Sigmoid colon (tissue), 6 donors: ENCODE measurements at regions not wholly inside any gene's neighbourhood (a gene's known extent, or its start where the extent isn't known, plus 50 kb on each side); places are given as distances from the start of the nearest gene placed in this dataset.

ENCODE experiments used
- DNase-seq: peaks from one replicate; pipeline ENCODE4 v3.0.0-alpha.2; 2019
- H3K27ac ChIP-seq, 4 donors: fragments of 200-600 bp; sonication (generic); one replicate each; pipeline ENCODE4 v1.5.1; 2016 to 2019; ENCODE audit warnings: mild to moderate bottlenecking in 1 of 4
- H3K27me3 ChIP-seq, 3 donors: fragments of 200-600 bp; sonication (generic); one replicate each; pipeline ENCODE4 v1.5.1; 2019; ENCODE audit warnings: mild to moderate bottlenecking in 1 of 3
- H3K36me3 ChIP-seq, 4 donors: fragments of 200-600 bp; sonication (generic); one replicate each; pipeline ENCODE4 v1.5.1; 2016 to 2019
- H3K4me1 ChIP-seq, 4 donors: fragments of 200-600 bp; sonication (generic); one replicate each; pipeline ENCODE4 v1.5.1; 2017 to 2019
- H3K4me3 ChIP-seq, 4 donors: fragments of 200-600 bp; sonication (generic); one replicate each; pipeline ENCODE4 v1.5.1; 2017 to 2019; ENCODE audit warnings: mild to moderate bottlenecking in 2 of 4, moderate library complexity in 1 of 4
- H3K9me3 ChIP-seq, 4 donors: fragments of 200-600 bp in 3 of 4; sonication (generic) in 3 of 4; one replicate each; pipeline versions ENCODE4 v1.5.1 to v1.6.1; 2013 to 2019
- EP300 ChIP-seq, 4 donors: sonication (generic); formaldehyde crosslinking; IDR thresholded peaks; one replicate each; pipeline ENCODE4 v1.6.1; 2017; ENCODE audit warnings: antibody characterized with exemption in 4 of 4
- POLR2A ChIP-seq, 2 donors: fragments of 450-650 bp; IDR thresholded peaks; one replicate each; pipeline ENCODE4 v1.6.1; 2016; ENCODE audit warnings: antibody characterized with exemption in 2 of 2, mild to moderate bottlenecking in 2 of 2, moderate library complexity in 2 of 2
- POLR2AphosphoS5 ChIP-seq, 4 donors: sonication (generic); formaldehyde crosslinking; IDR thresholded peaks; one replicate each; pipeline ENCODE4 v1.6.1; 2017; ENCODE audit warnings: antibody characterized with exemption in 4 of 4
- WGBS, 2 donors: extraction: QIAGEN DNeasy Blood & Tissue Kit; methylation state at CpG; one replicate each; pipeline ENCODE4 v1.1.7; 2013; 5-methylcytosine and 5-hydroxymethylcytosine counted together
- intact Hi-C: fragments of 100-400 bp; cut with DNase I; formaldehyde crosslinking; loops from one replicate; pipeline ENCODE4 v1.15.1; 2023
- TF ChIP-seq, protein P1 (sequence below), 4 experiments: fragments of 450-650 bp in 3 of 4; fragments of 200-600 bp in 1 of 4; IDR thresholded peaks; one replicate each; pipeline ENCODE4 v1.5.1; 2016 to 2019; ENCODE audit warnings: antibody characterized with exemption in 4 of 4, mild to moderate bottlenecking in 3 of 4, moderate library complexity in 2 of 4
- donor health status: healthy with polysubstance abuse.
- donor health status: healthy.

DNA sequence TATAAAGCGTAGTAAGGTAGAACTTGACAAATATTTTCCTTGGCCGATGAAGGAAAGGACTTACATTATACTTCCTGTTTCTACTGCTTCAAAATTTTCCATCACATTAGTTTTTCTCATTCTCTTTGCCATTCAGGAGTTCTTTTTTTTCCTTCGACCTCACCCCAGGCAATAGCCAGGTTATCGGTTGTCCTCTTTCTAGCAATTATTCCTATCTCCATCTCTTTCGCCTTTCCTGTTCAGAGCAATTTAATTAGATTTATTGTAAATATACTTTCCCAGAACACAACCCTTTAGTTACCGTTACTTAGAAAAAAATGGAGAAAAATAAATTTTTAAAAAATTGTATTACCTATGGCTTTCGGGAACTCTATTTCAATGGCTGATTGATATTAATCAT lies 205.2 kb downstream of the KCNJ2 start:
- H3K36me3 ChIP-seq, result no peaks in the 10 kb centered on the region
- H3K27ac ChIP-seq, result no peak overlapping the region
- TF ChIP-seq, protein P1, sequence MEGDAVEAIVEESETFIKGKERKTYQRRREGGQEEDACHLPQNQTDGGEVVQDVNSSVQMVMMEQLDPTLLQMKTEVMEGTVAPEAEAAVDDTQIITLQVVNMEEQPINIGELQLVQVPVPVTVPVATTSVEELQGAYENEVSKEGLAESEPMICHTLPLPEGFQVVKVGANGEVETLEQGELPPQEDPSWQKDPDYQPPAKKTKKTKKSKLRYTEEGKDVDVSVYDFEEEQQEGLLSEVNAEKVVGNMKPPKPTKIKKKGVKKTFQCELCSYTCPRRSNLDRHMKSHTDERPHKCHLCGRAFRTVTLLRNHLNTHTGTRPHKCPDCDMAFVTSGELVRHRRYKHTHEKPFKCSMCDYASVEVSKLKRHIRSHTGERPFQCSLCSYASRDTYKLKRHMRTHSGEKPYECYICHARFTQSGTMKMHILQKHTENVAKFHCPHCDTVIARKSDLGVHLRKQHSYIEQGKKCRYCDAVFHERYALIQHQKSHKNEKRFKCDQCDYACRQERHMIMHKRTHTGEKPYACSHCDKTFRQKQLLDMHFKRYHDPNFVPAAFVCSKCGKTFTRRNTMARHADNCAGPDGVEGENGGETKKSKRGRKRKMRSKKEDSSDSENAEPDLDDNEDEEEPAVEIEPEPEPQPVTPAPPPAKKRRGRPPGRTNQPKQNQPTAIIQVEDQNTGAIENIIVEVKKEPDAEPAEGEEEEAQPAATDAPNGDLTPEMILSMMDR (IDR thresholded peaks at IDR 0.05), result no peak
- TF ChIP-seq POLR2A (IDR thresholded peaks at IDR 0.05) (no peak), EP300 (IDR thresholded peaks at IDR 0.05) (no peak), POLR2AphosphoS5 (IDR thresholded peaks at IDR 0.05) (no peak)
- no peaks in the 10 kb centered on the region for H3K9me3 ChIP-seq
- WGBS, 2 donors, result 68 to 89% methylated on average over 7 of the region's 7 CpGs
- H3K4me3 ChIP-seq, result no peak overlapping the region
- no peaks in the 10 kb centered on the region for H3K4me1 ChIP-seq
- intact Hi-C loops, result no loop called here
- DNase-seq, result no peak
- H3K27me3 ChIP-seq, result no peaks in the 10 kb centered on the region

DNA sequence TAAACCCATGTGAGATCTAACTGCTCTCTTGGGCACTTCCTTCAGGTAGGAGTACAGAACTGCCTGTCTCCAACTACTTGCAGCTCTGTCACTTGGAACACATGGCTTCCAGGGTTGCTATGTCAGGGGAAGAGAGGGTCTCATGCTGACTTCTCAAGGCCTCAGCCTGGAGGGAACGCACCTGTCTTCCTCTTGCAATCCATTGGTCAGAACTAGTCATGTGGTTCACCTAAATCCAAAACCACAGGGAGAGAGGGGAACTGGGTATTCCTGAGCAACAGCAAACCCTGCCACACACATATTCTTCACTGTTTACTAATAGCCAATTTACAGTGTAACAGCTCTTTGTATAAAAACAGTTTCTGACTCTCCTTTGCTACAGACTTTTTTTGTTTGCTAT lies 206.1 kb downstream of the KCNJ2 start:
- WGBS, 2 donors, result 86 to 91% methylated on average over 1 of the region's 1 CpG
- no peaks in the 10 kb centered on the region for H3K27me3 ChIP-seq
- no peaks in the 10 kb centered on the region for H3K36me3 ChIP-seq
- no peak for TF ChIP-seq POLR2A (IDR thresholded peaks at IDR 0.05)
- no peak for TF ChIP-seq EP300 (IDR thresholded peaks at IDR 0.05)
- no peak for TF ChIP-seq POLR2AphosphoS5 (IDR thresholded peaks at IDR 0.05)
- TF ChIP-seq, protein P1 (IDR thresholded peaks at IDR 0.05), result no peak
- H3K9me3 ChIP-seq, result no peaks in the 10 kb centered on the region
- intact Hi-C loops, result no loop called here
- no peak for DNase-seq
- H3K4me3 ChIP-seq, result no peak overlapping the region
- H3K4me1 ChIP-seq, result no peaks in the 10 kb centered on the region
- no peak overlapping the region for H3K27ac ChIP-seq

DNA sequence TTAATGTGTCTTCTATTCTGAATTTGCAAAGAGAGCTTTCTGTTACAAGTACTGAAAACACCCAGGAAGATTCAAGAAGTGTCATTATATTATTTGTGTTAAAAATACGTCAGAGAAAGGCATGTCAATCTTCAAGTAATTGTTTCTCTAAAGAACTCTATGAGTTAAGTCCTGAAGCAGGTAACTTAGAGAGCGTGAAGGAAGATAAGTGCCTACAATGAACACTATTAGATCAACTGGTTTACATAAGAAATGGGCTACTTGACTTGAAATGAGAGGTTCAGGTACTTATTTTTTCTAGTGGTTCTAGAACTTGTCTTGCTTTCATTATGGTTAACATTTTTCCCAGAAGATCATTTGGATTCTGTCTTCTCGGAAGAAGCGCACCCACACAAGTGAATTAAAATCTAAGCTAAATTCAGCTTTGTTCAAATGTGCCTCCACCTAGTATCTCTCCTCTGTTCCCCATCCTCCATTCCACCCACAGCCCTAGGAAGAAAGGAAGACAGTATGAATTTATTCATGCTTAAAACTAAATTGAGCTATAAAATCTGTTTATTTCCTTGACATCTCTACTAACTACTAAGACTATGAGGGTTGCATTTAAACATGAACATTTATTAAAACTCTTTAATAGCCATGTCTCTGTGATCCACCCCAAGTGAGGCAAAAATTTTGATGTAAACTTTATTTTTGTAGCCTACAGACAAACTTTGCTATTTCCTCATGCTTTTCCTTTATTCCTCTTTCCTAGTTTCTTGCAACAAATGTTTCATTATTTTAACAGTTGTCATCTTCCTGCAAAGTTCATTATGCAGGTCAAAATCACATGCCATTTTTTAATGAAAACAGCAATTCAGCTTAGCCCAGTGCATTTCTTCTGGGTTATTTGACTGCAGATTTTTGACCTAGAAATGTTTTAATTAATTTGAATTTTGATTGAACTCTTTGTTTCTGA lies 206.8 kb downstream of the KCNJ2 start:
- WGBS, 2 donors, result 91 to 94% methylated on average over 4 of the region's 4 CpGs
- Histone ChIP-seq H3K36me3 (no peaks in the 10 kb centered on the region), H3K4me3 (no peak overlapping the region), H3K4me1 (no peaks in the 10 kb centered on the region), H3K9me3 (no peaks in the 10 kb centered on the region), H3K27me3 (no peaks in the 10 kb centered on the region), H3K27ac (no peak overlapping the region)
- intact Hi-C loops, result no loop called here
- DNase-seq, result no peak
- TF ChIP-seq, protein P1 (IDR thresholded peaks at IDR 0.05), result no peak

DNA sequence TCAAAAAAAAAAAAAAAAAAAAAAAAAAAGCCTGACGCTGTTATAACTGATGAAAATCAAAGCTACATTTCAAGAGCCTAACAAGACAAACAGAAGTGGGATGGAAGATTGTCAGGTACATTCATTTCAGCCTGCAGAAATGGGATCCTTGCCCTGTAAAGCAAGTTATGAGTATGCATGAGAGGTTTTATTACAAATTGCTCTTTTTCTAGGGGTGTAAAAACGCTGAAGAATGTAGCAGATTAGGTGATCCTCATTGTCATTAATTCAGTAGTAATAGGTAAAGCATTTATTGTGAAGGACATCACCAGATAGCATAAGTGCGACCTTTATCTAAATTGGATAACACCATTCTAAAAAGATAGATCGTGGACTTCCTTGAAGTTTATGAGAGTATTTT lies 208.3 kb downstream of the KCNJ2 start:
- intact Hi-C loops, result no loop called here
- Histone ChIP-seq H3K27me3 (no peaks in the 10 kb centered on the region), H3K36me3 (no peaks in the 10 kb centered on the region), H3K4me3 (no peak overlapping the region), H3K9me3 (no peaks in the 10 kb centered on the region), H3K27ac (no peak overlapping the region), H3K4me1 (no peaks in the 10 kb centered on the region)
- TF ChIP-seq, protein P1 (IDR thresholded peaks at IDR 0.05), result no peak
- TF ChIP-seq EP300 (IDR thresholded peaks at IDR 0.05) (no peak), POLR2AphosphoS5 (IDR thresholded peaks at IDR 0.05) (no peak), POLR2A (IDR thresholded peaks at IDR 0.05) (no peak)
- 34 to 66% methylated on average over 4 of the region's 4 CpGs for WGBS, 2 donors
- no peak for DNase-seq

DNA sequence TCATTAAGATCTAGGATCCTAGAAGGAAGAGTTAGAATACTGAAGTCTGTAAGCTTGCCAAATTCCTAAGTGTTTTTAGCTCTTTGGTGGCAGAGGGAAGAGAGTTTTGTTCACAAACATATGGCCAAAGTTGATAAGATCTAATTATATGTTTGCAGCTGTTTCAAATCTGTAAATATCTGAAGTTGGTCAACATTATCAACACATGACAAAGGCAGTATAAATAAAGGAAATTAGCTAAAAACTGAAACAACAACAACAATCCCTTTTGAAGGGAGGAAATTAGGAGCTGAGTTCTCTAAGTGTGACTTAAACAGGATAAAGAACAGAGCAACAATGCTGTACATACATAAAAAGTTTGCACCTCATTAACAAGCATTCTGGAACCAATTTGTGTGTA lies 208.7 kb downstream of the KCNJ2 start:
- H3K9me3 ChIP-seq, result no peaks in the 10 kb centered on the region
- no peaks in the 10 kb centered on the region for H3K36me3 ChIP-seq
- no peaks in the 10 kb centered on the region for H3K4me1 ChIP-seq
- H3K27me3 ChIP-seq, result no peaks in the 10 kb centered on the region
- no peak for DNase-seq
- H3K27ac ChIP-seq, result no peak overlapping the region
- no peak overlapping the region for H3K4me3 ChIP-seq
- intact Hi-C loops, result no loop called here
- TF ChIP-seq POLR2A (IDR thresholded peaks at IDR 0.05) (no peak), EP300 (IDR thresholded peaks at IDR 0.05) (no peak), POLR2AphosphoS5 (IDR thresholded peaks at IDR 0.05) (no peak)
- TF ChIP-seq, protein P1 (IDR thresholded peaks at IDR 0.05), result no peak
